Middle frontal gyrus (tissue), 1 donor: ENCODE measurements at regions not wholly inside any gene's neighbourhood (a gene's known extent, or its start where the extent isn't known, plus 50 kb on each side); places are given as distances from the start of the nearest gene placed in this dataset.
"Not testable (repeated sequence)": the region's sequence is repeated elsewhere in the genome, so short reads cannot be mapped to it uniquely, and the experiment has no call there.

Experiments
- DNase-seq: peaks from one replicate; pipeline ENCODE4 v3.0.0-alpha.2; 2015; ENCODE audit warnings: low spot score; ENCODE audit errors: extremely low spot score

GRCh38 chr3:164927728-164928127, 150.6 kb downstream of the SI start:
- DNase-seq, result no peak

GRCh38 chr3:164918905-164919304, 159.4 kb downstream of the SI start:
- DNase-seq, result no peak

GRCh38 chr3:164912916-164913315, 165.4 kb downstream of the SI start:
- no peak for DNase-seq

GRCh38 chr3:164903820-164904451, 174.4 kb downstream of the SI start:
- no peak for DNase-seq

- DNase-seq, result no peak
Measured at GRCh38 chr3:164897342-164897741, 181.0 kb downstream of the SI start.

GRCh38 chr3:164890061-164890460, 188.2 kb downstream of the SI start:
- DNase-seq, result no peak

GRCh38 chr3:164883171-164883570, 195.1 kb downstream of the SI start:
- no peak for DNase-seq

GRCh38 chr3:164879201-164879600, 199.1 kb downstream of the SI start:
- no peak for DNase-seq

GRCh38 chr3:164864454-164864853, 213.8 kb downstream of the SI start:
- no peak for DNase-seq

GRCh38 chr3:164852866-164853265, 225.4 kb downstream of the SI start:
- DNase-seq, result no peak

GRCh38 chr3:164851905-164852304, 226.4 kb downstream of the SI start:
- DNase-seq, result no peak

- no peak for DNase-seq
Measured at GRCh38 chr3:164851204-164851603, 227.1 kb downstream of the SI start.

- no peak for DNase-seq
Measured at GRCh38 chr3:164848923-164849322, 229.4 kb downstream of the SI start.

GRCh38 chr3:164845739-164846138, 232.6 kb downstream of the SI start:
- no peak for DNase-seq

- DNase-seq, result no peak
Measured at GRCh38 chr3:164832216-164832615, 246.1 kb downstream of the SI start.

GRCh38 chr3:164818318-164818717, 260.0 kb downstream of the SI start:
- DNase-seq, result no peak

GRCh38 chr3:164814106-164814505, 264.2 kb downstream of the SI start:
- no peak for DNase-seq

- no peak for DNase-seq
Measured at GRCh38 chr3:164812042-164812441, 266.3 kb downstream of the SI start.

- no peak for DNase-seq
Measured at GRCh38 chr3:164806188-164806587, 272.1 kb downstream of the SI start.

GRCh38 chr3:164794099-164794498, 284.2 kb downstream of the SI start:
- DNase-seq, result no peak

GRCh38 chr3:164791263-164791662, 287.0 kb downstream of the SI start:
- DNase-seq, result no peak

GRCh38 chr3:164784407-164784806, 293.9 kb downstream of the SI start:
- not testable (repeated sequence) for DNase-seq

GRCh38 chr3:164781755-164782154, 296.5 kb downstream of the SI start:
- no peak for DNase-seq

- DNase-seq, result no peak
Measured at GRCh38 chr3:164779816-164780215, 298.5 kb downstream of the SI start.
